ENCODE measurements at regions not wholly inside any gene's neighbourhood (a gene's known extent, or its start where the extent isn't known, plus 50 kb on each side); places are given as distances from the start of the nearest gene placed in this dataset.
A peak's percentile ranks its signal among the peaks of the same experiment; 100 is the strongest.

GRCh38 chr1:55723001-55723400, 507.8 kb upstream of the USP24 start:
- TF ChIP-seq CTCF (IDR thresholded peaks at IDR 0.05): no peak
- Mint-ChIP-seq H3K9me3 (ENCODE audit: low read depth) (peaks cover 10% of the 10 kb centered on the region), H3K4me1 (ENCODE audit: low read depth) (peaks cover 81% of the 10 kb centered on the region), H3K27me3 (ENCODE audit: low read depth) (no peaks in the 10 kb centered on the region), H3K27ac (ENCODE audit: unreplicated experiment) (no peak overlapping the region), H3K36me3 (ENCODE audit: low read depth) (no peaks in the 10 kb centered on the region), H3K4me3 (ENCODE audit: unreplicated experiment) (no peak overlapping the region)
- DNase-seq (ENCODE audit: low spot score): no peak

- Mint-ChIP-seq H3K9me3 (ENCODE audit: low read depth) (peaks cover 4% of the 10 kb centered on the region), H3K4me3 (ENCODE audit: unreplicated experiment) (no peak overlapping the region), H3K36me3 (ENCODE audit: low read depth) (no peaks in the 10 kb centered on the region), H3K27ac (ENCODE audit: unreplicated experiment) (peak overlapping the region; percentile 18), H3K27me3 (ENCODE audit: low read depth) (no peaks in the 10 kb centered on the region), H3K4me1 (ENCODE audit: low read depth) (peaks cover 78% of the 10 kb centered on the region)
- no peak for DNase-seq (ENCODE audit: low spot score)
- no peak for TF ChIP-seq CTCF (IDR thresholded peaks at IDR 0.05)
These were observed 505.1 kb upstream of the USP24 start for GRCh38 chr1:55720261-55720660.

- no peak for DNase-seq (ENCODE audit: low spot score)
- no peak for TF ChIP-seq CTCF (IDR thresholded peaks at IDR 0.05)
- H3K4me1 Mint-ChIP-seq (ENCODE audit: low read depth): peaks cover 65% of the 10 kb centered on the region
- H3K4me3 Mint-ChIP-seq (ENCODE audit: unreplicated experiment): no peak overlapping the region
- no peaks in the 10 kb centered on the region for H3K27me3 Mint-ChIP-seq (ENCODE audit: low read depth)
- peak overlapping the region; percentile 87 for H3K27ac Mint-ChIP-seq (ENCODE audit: unreplicated experiment)
- H3K9me3 Mint-ChIP-seq (ENCODE audit: low read depth): peaks cover 1% of the 10 kb centered on the region
- no peaks in the 10 kb centered on the region for H3K36me3 Mint-ChIP-seq (ENCODE audit: low read depth)
These were observed 503.9 kb upstream of the USP24 start for GRCh38 chr1:55718758-55719671.

GRCh38 chr1:55717111-55717510, 501.9 kb upstream of the USP24 start:
- Mint-ChIP-seq H3K9me3 (ENCODE audit: low read depth) (no peaks in the 10 kb centered on the region), H3K27ac (ENCODE audit: unreplicated experiment) (peak overlapping the region; percentile 87), H3K4me3 (ENCODE audit: unreplicated experiment) (no peak overlapping the region), H3K27me3 (ENCODE audit: low read depth) (no peaks in the 10 kb centered on the region), H3K36me3 (ENCODE audit: low read depth) (no peaks in the 10 kb centered on the region), H3K4me1 (ENCODE audit: low read depth) (peaks cover 49% of the 10 kb centered on the region)
- no peak for TF ChIP-seq CTCF (IDR thresholded peaks at IDR 0.05)
- no peak for DNase-seq (ENCODE audit: low spot score)

- DNase-seq (ENCODE audit: low spot score): no peak
- no peak overlapping the region for H3K4me3 Mint-ChIP-seq (ENCODE audit: unreplicated experiment)
- TF ChIP-seq CTCF (IDR thresholded peaks at IDR 0.05): no peak
- no peaks in the 10 kb centered on the region for H3K27me3 Mint-ChIP-seq (ENCODE audit: low read depth)
- no peaks in the 10 kb centered on the region for H3K9me3 Mint-ChIP-seq (ENCODE audit: low read depth)
- H3K36me3 Mint-ChIP-seq (ENCODE audit: low read depth): no peaks in the 10 kb centered on the region
- H3K27ac Mint-ChIP-seq (ENCODE audit: unreplicated experiment): peak overlapping the region; percentile 87
- H3K4me1 Mint-ChIP-seq (ENCODE audit: low read depth): peaks cover 49% of the 10 kb centered on the region
These were observed 501.4 kb upstream of the USP24 start for GRCh38 chr1:55716610-55717009.

Measured in chondrocyte (in vitro differentiated cells).